Activated B cell treated with CpG ODN at 0.5 μM for 24 hours (primary cell): ENCODE measurements at regions not wholly inside any gene's neighbourhood (a gene's known extent, or its start where the extent isn't known, plus 50 kb on each side); places are given as distances from the start of the nearest gene placed in this dataset.

Experiments used
- ATAC-seq: fragments of 200-7000 bp; cut with Tn5 transposase; one replicate; pipeline ENCODE4 v1.10.0; 2021; ENCODE audit warnings: low read depth, mild to moderate bottlenecking, moderate library complexity
- CTCF ChIA-PET: fragments of 350-600 bp; sonication (Branson Sonifier 250); formaldehyde crosslinking; loops from one replicate; lab custom pipeline; 2021; ENCODE audit warnings: antibody characterized with exemption; lab: Charles Lee
- POLR2A ChIA-PET: fragments of 350-600 bp; sonication (Branson Sonifier 250); formaldehyde crosslinking; loops from one replicate; lab custom pipeline; 2021; ENCODE audit warnings: antibody characterized with exemption; lab: Charles Lee
- DNase-seq: peaks from one replicate; pipeline ENCODE4 v3.0.0; 2022
- H3K27ac Mint-ChIP-seq: one replicate; pipeline ENCODE4 v1.8.0; 2020; ENCODE audit warnings: mixed read lengths
- H3K27me3 Mint-ChIP-seq: one replicate; pipeline ENCODE4 v1.8.0; 2021; ENCODE audit warnings: mixed read lengths
- H3K36me3 Mint-ChIP-seq: one replicate; pipeline ENCODE4 v1.8.0; 2021; ENCODE audit warnings: low read depth, mixed read lengths
- H3K4me1 Mint-ChIP-seq: one replicate; pipeline ENCODE4 v1.8.0; 2021; ENCODE audit warnings: mixed read lengths
- H3K4me3 Mint-ChIP-seq: one replicate; pipeline ENCODE4 v1.8.0; 2020; ENCODE audit warnings: mild to moderate bottlenecking, mixed read lengths
- H3K9me3 Mint-ChIP-seq: one replicate; pipeline ENCODE4 v1.8.0; 2020; ENCODE audit warnings: mixed read lengths
- intact Hi-C: fragments of 100-400 bp; cut with micrococcal nuclease; formaldehyde crosslinking; loops from one replicate; pipeline ENCODE4 v1.15.1; 2024
- TF ChIP-seq, protein P1 (sequence below): fragments of 200-600 bp; IDR thresholded peaks from one replicate; pipeline ENCODE4 v1.8.0; 2022; ENCODE audit warnings: antibody characterized with exemption, mild to moderate bottlenecking

DNA sequence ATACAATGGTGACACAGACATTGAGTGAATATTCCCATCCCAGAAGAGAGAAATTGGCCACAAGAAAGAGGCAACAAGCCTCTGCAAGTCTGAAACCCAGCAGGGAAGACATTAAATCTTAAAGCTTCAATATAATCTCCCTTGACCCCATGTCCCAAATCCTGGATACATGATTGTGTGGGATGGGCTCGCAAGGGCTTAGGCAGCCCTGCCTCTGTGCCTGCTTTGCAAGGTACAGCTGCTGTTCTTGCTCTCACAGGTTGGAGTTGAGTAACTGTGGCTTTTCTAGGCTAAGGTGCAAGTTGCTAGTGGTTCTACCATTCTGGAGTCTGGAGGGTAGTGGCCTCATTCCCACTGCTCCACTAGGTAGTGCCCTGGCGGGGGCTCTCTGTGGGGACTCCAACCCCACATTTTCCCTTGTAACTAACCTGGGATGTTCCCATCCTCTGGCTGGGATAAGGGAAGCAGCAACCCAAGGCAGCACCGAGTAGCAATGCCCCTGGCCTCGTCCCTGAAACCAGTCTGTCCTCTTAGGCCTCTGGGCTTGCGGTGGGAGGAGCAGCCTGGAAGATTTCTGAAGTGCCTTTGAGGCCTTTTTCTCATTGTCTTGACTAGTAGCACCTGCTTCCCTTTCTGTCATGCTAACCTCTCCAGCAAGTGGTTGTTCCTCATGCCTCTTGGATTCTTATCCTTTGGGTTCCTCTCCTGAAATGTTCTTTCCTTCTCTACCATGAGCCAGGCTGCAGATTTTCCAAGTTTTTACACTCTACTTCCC is 90.0 kb downstream of the FAM174B start:
- intact Hi-C loops: no loop called here
- H3K4me3 Mint-ChIP-seq: no peak overlapping the region
- no peak overlapping the region for H3K27ac Mint-ChIP-seq
- no peaks in the 10 kb centered on the region for H3K4me1 Mint-ChIP-seq
- TF ChIP-seq, protein P1, sequence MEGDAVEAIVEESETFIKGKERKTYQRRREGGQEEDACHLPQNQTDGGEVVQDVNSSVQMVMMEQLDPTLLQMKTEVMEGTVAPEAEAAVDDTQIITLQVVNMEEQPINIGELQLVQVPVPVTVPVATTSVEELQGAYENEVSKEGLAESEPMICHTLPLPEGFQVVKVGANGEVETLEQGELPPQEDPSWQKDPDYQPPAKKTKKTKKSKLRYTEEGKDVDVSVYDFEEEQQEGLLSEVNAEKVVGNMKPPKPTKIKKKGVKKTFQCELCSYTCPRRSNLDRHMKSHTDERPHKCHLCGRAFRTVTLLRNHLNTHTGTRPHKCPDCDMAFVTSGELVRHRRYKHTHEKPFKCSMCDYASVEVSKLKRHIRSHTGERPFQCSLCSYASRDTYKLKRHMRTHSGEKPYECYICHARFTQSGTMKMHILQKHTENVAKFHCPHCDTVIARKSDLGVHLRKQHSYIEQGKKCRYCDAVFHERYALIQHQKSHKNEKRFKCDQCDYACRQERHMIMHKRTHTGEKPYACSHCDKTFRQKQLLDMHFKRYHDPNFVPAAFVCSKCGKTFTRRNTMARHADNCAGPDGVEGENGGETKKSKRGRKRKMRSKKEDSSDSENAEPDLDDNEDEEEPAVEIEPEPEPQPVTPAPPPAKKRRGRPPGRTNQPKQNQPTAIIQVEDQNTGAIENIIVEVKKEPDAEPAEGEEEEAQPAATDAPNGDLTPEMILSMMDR: no peak
- ChIA-PET POLR2A (no interaction called here), CTCF (no interaction called here)
- DNase-seq (no peak), ATAC-seq (no peak)
- no peaks in the 10 kb centered on the region for H3K9me3 Mint-ChIP-seq
- H3K27me3 Mint-ChIP-seq: no peaks in the 10 kb centered on the region
- H3K36me3 Mint-ChIP-seq: no peaks in the 10 kb centered on the region

DNA sequence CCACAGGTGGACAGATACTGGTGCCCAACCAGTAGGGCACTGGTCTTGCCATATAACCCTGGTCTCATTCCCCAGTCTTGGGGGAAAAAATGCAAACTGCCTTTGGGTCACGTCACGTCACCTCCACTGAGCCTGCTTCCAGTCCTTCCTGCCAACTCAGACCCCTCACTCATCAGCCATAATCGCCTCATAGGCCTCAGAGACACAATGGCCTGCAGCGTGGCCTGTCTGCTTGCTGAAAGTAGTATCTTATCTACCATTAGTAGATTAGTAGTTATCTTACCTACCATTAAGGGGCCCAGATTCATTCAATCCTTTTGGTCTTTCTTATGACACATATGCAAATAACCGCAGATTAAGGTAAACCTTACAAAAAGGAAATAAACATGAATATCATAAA is 93.8 kb downstream of the FAM174B start:
- POLR2A ChIA-PET: no interaction called here
- no peaks in the 10 kb centered on the region for H3K27me3 Mint-ChIP-seq
- DNase-seq (no peak), ATAC-seq (no peak)
- H3K36me3 Mint-ChIP-seq: no peaks in the 10 kb centered on the region
- no peaks in the 10 kb centered on the region for H3K9me3 Mint-ChIP-seq
- CTCF ChIA-PET: no interaction called here
- TF ChIP-seq, protein P1: no peak
- H3K4me3 Mint-ChIP-seq: no peak overlapping the region
- H3K4me1 Mint-ChIP-seq: no peaks in the 10 kb centered on the region
- intact Hi-C loops: no loop called here
- H3K27ac Mint-ChIP-seq: no peak overlapping the region

DNA sequence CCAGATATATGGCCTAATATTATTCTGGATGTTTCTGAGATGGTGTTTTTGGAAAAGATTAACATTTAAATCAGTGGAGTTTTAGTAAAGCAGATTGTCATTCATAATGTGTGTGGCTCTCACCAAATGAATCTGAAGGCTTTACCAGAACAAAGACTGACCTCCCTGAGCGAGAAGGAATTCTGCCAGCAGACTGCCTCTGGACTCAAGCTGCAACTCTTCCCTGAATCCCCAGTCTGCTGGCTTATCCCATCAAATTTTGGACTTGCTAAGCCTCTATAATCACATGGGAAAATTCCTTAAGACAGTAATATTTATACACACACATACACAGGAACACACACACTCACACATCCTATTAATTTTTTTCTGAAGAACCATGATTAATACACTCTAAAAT is 102.3 kb downstream of the FAM174B start:
- no peaks in the 10 kb centered on the region for H3K9me3 Mint-ChIP-seq
- no peaks in the 10 kb centered on the region for H3K4me1 Mint-ChIP-seq

DNA sequence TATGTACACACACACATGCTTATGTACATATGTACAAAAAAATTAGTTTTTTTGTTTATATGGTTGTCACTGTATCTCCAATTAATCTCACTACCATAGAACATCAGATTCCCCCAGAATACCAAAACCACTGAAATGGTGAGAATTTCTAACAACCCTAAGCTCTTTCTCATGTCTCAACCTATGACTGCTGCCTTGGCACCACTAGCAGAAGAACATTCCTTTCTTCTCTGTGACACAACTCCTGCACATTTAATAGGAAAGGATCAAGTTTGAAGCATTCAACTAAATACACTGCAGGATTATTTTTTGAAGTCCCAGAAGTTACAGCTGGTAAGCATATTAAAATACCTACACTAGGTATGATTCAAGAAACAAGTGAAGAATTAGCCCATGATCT is 109.6 kb downstream of the FAM174B start:
- H3K27ac Mint-ChIP-seq: no peak overlapping the region
- H3K36me3 Mint-ChIP-seq: no peaks in the 10 kb centered on the region
- no peak overlapping the region for H3K4me3 Mint-ChIP-seq
- ATAC-seq (no peak), DNase-seq (no peak)
- CTCF ChIA-PET: no interaction called here
- H3K9me3 Mint-ChIP-seq: no peaks in the 10 kb centered on the region
- TF ChIP-seq, protein P1: no peak
- intact Hi-C loops: no loop called here
- no peaks in the 10 kb centered on the region for H3K4me1 Mint-ChIP-seq
- H3K27me3 Mint-ChIP-seq: peaks cover 13% of the 10 kb centered on the region
- POLR2A ChIA-PET: no interaction called here

More for the DNA sequence above, 102.3 kb downstream of the FAM174B start:
- CTCF ChIA-PET: no interaction called here
- POLR2A ChIA-PET: no interaction called here
- no peak for DNase-seq
- TF ChIP-seq, protein P1: no peak
- ATAC-seq: no peak
- no peak overlapping the region for H3K27ac Mint-ChIP-seq
- H3K27me3 Mint-ChIP-seq: peaks cover 10% of the 10 kb centered on the region
- intact Hi-C loops: no loop called here
- no peak overlapping the region for H3K4me3 Mint-ChIP-seq
- H3K36me3 Mint-ChIP-seq: no peaks in the 10 kb centered on the region

DNA sequence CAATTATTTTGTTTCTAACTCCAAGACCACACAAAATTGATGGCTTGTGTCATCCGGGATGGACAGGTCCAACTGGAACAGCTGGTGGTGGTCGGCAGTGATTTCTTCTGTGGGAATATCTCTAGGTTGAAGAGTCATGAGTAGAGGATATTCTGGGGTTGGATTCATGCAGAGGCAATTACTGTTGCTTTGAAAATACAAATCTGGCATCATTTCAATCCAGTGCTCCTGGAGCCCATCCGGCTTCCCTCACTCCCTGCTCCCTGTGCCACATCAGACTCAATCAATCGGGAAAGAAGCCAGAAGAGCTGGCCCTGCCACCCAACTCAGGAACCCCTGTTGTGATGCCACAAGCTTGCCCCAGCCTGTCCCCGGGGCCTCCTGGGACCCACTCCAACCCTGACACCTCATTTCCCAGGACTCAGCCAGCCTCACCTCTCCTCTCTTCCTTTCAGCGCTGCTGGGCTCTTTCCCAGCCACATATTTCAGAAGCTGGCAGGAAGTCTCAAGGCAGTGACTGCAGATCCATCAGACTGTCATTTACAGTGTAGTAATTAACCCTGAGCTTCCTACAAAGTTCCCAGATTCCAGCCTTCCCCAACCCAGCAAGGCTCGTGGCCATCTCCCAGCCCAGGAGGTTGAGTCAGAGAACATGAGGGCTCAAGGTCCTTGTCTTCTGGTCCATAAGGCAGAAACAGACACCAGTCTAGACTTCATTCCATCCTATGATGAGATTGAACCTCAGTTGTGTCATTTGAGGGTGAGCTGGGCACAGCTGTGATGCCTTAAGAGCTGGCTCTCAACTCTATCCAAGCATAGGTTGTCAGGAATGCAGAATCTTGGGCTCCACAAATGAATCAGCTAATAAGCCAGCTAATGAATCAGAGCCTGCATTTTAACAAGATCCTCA is 114.0 kb downstream of the FAM174B start:
- Mint-ChIP-seq H3K4me3 (no peak overlapping the region), H3K36me3 (no peaks in the 10 kb centered on the region), H3K4me1 (no peaks in the 10 kb centered on the region), H3K9me3 (no peaks in the 10 kb centered on the region), H3K27me3 (peaks cover 8% of the 10 kb centered on the region), H3K27ac (no peak overlapping the region)
- ChIA-PET CTCF (no interaction called here), POLR2A (no interaction called here)
- ATAC-seq (no peak), DNase-seq (no peak)
- intact Hi-C loops: no loop called here
- TF ChIP-seq, protein P1: no peak
